ENCODE measurements at regions not wholly inside any gene's neighbourhood (a gene's known extent, or its start where the extent isn't known, plus 50 kb on each side); places are given as distances from the start of the nearest gene placed in this dataset.

DNA sequence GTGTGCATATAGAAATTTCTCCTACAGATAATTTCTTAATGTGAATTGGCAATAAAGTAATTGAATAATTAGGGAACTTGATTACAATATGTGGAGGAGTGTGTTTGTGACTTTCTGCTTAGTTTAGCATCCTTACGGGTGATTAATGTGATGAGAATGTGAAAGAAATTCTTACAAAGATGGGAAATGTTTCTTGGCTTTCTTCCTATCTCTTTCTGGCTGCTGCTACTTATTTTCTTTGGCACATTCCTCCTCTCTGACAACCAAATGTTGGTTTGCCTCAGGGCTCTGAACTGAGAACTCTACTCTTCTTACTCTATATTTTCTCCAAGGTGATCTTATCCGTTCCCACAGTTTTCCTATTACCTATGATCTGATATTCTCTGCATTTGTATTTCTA is 300.1 kb downstream of the TBC1D4 start:
- TF ChIP-seq EZH2 (IDR thresholded peaks at IDR 0.05; ENCODE audit: low read length, missing control alignments) = no peak
- TF ChIP-seq, protein P1, sequence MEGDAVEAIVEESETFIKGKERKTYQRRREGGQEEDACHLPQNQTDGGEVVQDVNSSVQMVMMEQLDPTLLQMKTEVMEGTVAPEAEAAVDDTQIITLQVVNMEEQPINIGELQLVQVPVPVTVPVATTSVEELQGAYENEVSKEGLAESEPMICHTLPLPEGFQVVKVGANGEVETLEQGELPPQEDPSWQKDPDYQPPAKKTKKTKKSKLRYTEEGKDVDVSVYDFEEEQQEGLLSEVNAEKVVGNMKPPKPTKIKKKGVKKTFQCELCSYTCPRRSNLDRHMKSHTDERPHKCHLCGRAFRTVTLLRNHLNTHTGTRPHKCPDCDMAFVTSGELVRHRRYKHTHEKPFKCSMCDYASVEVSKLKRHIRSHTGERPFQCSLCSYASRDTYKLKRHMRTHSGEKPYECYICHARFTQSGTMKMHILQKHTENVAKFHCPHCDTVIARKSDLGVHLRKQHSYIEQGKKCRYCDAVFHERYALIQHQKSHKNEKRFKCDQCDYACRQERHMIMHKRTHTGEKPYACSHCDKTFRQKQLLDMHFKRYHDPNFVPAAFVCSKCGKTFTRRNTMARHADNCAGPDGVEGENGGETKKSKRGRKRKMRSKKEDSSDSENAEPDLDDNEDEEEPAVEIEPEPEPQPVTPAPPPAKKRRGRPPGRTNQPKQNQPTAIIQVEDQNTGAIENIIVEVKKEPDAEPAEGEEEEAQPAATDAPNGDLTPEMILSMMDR (conservative IDR thresholded peaks at IDR 0.05 in 1 of 2, IDR thresholded peaks at IDR 0.05 in 1 of 2; ENCODE audit: low read depth in 1 of 2, low read length in 2 of 2) = no peak

Measured in fibroblast of lung (primary cell).